HG02571 (cell line): ENCODE measurements at regions not wholly inside any gene's neighbourhood (a gene's known extent, or its start where the extent isn't known, plus 50 kb on each side); places are given as distances from the start of the nearest gene placed in this dataset.

Experiments used
- ATAC-seq: cut with Tn5 transposase; IDR thresholded peaks from one replicate; pipeline ENCODE4 v1.9.1; 2021; ENCODE audit warnings: mild to moderate bottlenecking, moderate library complexity; ENCODE audit not compliant: unreplicated experiment

DNA sequence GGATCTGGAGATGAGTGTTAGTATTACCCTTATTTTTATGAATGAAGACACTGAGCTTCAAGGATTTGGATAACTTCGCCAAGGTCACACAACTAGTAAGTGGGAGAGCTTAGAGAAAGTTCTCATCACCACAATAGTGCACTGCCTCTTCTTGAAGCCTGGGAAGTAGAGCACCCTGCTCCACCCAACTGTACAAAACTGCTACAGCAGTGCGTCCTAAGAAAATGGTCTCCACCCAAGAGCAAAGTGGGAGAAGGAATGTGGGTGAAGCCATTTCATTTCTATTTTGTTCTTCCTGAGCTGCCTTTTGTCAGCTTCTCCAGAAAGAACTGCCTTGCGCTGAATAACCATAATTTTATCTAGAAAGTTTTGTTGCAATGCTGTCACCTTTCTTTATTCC, 403.9 kb upstream of the FAT3 start:
- ATAC-seq, result no peak

- no peak for ATAC-seq
Measured at GRCh38 chr11:91819777-91820176, 404.8 kb upstream of the FAT3 start.

GRCh38 chr11:91819195-91819594, 405.4 kb upstream of the FAT3 start:
- ATAC-seq, result no peak

GRCh38 chr11:91817996-91818395, 406.6 kb upstream of the FAT3 start:
- ATAC-seq, result no peak

DNA sequence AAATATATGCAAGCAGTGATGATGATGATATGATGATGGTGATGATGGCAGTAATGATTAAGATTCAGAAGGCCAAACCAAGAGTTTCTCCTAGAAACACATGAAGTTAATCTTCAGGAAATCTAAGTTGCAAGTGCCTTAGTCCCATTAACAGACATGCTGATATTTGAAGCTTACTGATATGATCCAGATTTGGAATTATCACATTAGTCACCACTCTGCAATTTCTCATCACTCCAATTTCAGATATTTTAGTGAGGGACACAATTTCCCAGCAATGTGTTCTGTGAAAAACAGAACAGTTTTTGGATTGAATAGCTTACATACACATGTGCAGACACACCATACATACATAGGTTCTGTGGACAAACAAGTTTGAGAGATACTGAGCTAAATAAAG, 411.4 kb upstream of the FAT3 start:
- no peak for ATAC-seq

DNA sequence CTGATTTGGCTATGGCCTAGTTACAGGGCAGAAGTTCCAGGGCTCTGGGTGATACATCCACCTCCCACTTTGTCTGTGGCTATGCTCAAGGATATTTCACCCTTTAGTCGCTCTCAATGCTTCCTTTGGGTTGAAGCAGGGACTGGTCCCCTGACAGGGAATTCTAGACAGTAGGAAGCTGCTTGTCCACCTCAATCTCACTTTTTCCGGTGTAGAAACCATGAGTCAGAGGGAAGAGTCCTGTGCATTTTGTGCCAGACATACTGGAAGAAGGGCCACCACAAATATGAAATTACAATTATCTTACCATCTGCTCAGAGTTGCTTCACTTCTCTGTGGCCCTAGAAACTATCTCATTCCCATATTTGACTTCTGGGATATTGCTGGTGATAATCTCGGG, 413.7 kb upstream of the FAT3 start:
- ATAC-seq, result no peak

- no peak for ATAC-seq
Measured at GRCh38 chr11:91805293-91805692, 419.3 kb upstream of the FAT3 start.

- ATAC-seq, result no peak
Measured at GRCh38 chr11:91804042-91804441, 420.6 kb upstream of the FAT3 start.

GRCh38 chr11:91802475-91802874, 422.1 kb upstream of the FAT3 start:
- no peak for ATAC-seq

DNA sequence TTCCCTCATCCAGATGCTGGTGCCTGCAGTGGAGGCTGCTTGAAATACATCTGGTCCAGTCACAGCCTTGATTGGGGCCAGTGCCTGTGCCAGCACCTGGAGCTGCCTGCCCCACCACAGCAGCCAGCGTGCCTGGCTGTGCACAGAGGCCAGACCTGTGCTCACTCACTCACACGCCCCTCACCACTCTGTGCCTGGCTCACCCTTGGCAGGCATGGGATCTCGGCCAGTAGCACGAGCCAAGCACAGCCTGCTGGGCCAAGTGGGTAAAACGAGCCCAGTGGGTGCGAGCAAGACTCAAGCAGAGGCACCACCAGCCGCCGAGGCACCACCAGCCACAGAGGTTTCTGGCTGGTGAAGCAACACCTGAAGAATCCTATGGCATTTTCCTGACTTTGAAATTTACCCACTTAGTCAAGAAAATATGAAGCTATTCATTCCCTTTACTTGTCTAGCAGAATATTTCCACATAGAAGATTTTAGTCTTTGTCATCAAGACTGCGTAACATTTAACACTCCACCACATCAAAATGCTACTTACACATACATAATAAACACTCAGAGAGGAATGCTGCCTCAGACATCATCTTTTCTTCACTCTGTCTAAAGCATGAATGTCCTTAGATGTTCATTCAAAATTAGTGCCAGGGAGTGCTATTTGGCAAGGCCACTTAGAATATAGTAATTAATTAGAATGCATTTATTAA, 424.3 kb upstream of the FAT3 start:
- ATAC-seq, result no peak

GRCh38 chr11:91798240-91798639, 426.4 kb upstream of the FAT3 start:
- no peak for ATAC-seq

GRCh38 chr11:91796999-91797398, 427.6 kb upstream of the FAT3 start:
- no peak for ATAC-seq

DNA sequence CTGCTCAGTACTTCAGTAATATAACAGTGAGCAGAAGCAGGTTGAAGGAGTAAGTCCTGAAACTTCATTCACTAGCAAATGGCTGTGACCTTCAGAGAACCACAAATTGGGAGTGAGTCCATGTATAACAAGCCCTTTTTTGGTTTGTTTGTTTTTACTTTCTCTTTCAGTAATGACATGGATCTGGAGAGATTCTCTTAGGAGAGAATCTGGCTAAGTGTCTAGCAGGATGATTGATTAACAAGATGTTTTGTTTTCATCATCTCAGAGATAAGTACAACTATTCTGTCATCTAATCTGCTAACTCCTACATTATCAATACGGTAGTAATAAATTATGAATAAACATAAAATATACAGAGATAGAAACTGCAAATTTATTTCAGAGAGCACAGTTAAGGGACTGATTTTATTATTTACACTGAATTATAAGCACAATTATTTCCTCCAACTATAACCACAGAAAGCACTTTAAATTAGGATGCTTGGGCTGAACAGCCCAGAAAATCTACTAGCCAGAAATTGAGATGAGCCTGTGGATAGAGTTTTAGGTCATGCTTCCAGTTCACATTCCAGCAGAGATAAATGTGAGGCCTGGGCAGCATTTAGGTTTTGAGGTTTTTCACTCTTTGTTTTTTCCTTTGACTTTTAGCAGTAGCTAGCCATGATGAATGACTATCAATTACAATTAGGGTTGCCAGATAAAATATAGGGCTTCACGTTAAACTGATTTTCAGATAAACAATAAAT, 429.3 kb upstream of the FAT3 start:
- no peak for ATAC-seq

DNA sequence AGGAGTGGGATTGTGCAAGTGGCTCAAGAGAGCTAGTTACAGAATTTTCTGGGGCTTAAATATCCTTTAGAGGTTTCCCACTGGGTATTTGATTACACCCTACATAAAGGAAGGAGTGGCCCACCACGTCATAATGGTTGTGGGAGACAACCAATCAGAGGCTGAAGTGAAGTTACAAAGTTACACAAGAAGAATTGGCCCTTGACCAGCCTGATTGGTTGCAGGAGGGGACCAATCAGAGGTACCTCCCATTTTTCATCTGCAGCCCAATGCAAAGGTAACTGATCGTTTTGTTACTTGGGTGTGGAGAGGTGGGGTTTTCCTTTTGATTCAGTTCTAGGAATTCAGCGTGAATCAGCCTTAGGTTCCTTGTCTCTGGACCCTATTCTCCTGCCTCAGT, 430.5 kb upstream of the FAT3 start:
- no peak for ATAC-seq

- no peak for ATAC-seq
Measured at GRCh38 chr11:91792779-91793262, 431.8 kb upstream of the FAT3 start.

DNA sequence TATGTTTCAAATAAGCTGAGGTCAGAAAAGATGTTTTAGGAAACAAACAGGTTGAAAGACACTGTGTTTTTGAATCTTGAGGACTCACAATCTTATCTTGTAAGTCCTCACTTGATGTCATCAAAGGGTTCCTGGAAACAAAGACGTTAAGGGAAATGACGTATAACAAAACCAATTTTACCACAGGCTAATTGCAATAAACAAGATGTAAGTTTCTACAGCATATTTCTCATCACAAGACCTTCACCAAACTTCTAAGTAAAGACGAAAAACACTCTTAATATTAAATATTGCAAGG, 433.5 kb upstream of the FAT3 start:
- ATAC-seq, result no peak

- ATAC-seq, result no peak
Measured at GRCh38 chr11:91790346-91791170, 434.1 kb upstream of the FAT3 start.

DNA sequence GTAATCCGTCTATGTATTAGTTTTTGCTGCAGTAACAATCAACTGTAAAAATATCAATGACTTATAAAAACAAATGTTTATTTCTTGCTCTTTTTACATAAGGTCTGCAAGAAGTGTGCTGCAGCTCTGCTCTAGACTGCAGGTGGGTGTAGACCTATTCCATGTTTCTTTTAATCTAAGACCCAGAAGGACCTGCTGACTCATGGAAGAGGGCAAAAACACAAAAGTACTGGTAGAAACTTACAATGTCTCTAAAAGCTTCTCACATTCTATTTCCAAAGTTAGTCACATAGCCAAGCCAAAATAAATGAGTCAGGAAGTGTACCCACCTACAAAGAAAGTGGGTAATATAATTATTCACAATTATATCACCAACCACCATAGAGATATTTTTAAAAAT, 435.9 kb upstream of the FAT3 start:
- ATAC-seq, result no peak

GRCh38 chr11:91786097-91786496, 438.5 kb upstream of the FAT3 start:
- no peak for ATAC-seq

DNA sequence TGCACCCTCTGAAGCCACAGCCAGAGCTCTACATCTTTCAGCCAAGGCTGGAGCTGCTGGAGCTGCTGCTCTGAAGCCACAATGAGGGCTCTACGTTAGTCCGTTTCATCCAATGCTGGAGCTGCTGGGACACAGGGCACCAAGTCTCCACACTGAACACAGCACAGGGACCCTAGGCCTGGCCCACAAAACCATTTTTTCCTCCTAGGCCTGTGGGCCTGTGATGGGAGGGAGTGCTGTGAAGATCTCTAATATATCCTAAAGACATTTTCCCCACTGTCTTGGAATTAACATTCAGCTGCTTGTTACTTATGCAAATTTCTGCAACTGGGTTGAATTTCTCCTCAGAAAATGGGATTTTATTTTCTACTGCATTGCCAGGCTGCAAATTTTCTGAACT, 441.4 kb upstream of the FAT3 start:
- ATAC-seq, result no peak

- no peak for ATAC-seq
Measured at GRCh38 chr11:91778758-91779157, 445.9 kb upstream of the FAT3 start.

DNA sequence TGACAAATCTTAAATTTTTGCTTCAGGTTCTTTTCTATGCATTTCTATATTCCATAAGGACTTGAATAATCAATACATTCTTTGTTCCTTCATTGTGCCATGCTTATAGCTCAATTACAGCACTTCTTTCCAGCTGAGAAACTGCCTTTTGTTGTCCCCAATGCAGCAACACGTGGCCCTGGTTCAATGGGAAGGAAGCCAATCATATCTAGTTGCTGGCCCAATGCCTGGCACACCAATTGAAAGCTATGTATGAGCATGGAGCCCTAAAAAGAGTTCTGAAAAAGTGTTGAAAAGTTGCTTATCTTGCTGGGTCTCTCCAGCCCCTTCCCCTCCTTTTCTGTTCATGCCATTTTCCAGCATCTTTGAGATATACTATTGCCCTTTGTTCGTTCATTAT, 448.0 kb upstream of the FAT3 start:
- ATAC-seq, result no peak
